ENCODE measurements at regions not wholly inside any gene's neighbourhood (a gene's known extent, or its start where the extent isn't known, plus 50 kb on each side); places are given as distances from the start of the nearest gene placed in this dataset.

DNA sequence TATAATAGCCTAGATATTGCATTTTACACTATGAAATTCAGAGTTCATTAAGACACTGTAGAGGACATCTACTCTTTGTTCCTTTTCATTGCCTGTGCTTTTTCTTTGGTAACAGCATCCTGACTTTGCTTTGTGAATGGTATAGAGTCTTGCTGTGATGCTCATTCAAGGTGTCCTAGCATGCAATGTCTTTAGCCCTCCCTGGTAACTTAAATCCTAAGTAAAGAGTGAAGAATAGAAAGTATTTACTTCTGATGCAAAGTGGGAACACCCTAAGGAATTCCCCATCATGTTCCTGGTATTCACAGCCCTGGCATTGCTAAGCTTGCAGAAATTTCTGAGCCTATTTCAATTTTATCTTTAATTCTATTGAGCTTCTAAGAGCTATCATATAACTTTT, 400.1 kb downstream of the FAT4 start:
- Histone ChIP-seq H3K27me3 (ENCODE audit: control insufficient read depth in 4 of 4, insufficient read depth in 4 of 4, low read length in 3 of 4) (no peaks in the 10 kb centered on the region), H3K27ac (ENCODE audit: low read depth in 1 of 2, low read length in 2 of 2) (no peak overlapping the region), H3K4me3 (ENCODE audit: low read depth in 1 of 3, low read length in 3 of 3) (no peak overlapping the region), H3K9me3 (ENCODE audit: control insufficient read depth in 4 of 4, low read length in 3 of 4) (no peaks in the 10 kb centered on the region), H3K4me1 (ENCODE audit: control insufficient read depth in 4 of 4, insufficient read depth in 4 of 4, low read length in 3 of 4) (no peaks in the 10 kb centered on the region), H3K9ac (ENCODE audit: low read depth in 1 of 2, low read length in 2 of 2) (no peak overlapping the region), H3K36me3 (ENCODE audit: control insufficient read depth in 4 of 4, insufficient read depth in 3 of 4, low read depth in 1 of 4, low read length in 3 of 4) (no peaks in the 10 kb centered on the region)
- DNase-seq (ENCODE audit: low spot score): no peak
- TF ChIP-seq EGR1 (IDR thresholded peaks at IDR 0.05; ENCODE audit: low read depth in 2 of 2) (no peak), NR2F2 (IDR thresholded peaks at IDR 0.05) (no peak), HNF4G (IDR thresholded peaks at IDR 0.05) (no peak)

DNA sequence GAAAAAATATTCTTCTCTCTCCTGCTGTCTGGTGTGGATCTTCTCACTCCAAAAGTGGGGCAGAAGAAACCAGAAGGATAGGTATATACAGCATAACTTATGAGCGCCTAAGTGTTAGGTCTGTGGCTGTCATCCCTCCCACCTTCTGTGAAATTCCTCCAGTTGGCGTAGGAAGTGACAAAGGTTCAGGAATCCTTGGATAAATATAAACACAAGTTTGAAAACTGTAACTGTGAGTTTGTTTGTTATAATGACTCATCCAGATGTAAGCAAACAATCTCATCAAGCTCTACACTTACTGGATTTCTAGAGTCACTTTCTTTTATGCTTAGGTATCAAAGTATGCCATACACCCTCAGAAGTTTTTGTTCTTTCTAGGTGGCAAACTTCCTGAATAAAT, 405.2 kb downstream of the FAT4 start:
- Histone ChIP-seq H3K27ac (ENCODE audit: low read depth in 1 of 2, low read length in 2 of 2) (no peak overlapping the region), H3K4me1 (ENCODE audit: control insufficient read depth in 4 of 4, insufficient read depth in 4 of 4, low read length in 3 of 4) (no peaks in the 10 kb centered on the region), H3K36me3 (ENCODE audit: control insufficient read depth in 4 of 4, insufficient read depth in 3 of 4, low read depth in 1 of 4, low read length in 3 of 4) (no peaks in the 10 kb centered on the region), H3K4me3 (ENCODE audit: low read depth in 1 of 3, low read length in 3 of 3) (no peak overlapping the region), H3K27me3 (ENCODE audit: control insufficient read depth in 4 of 4, insufficient read depth in 4 of 4, low read length in 3 of 4) (no peaks in the 10 kb centered on the region), H3K9me3 (ENCODE audit: control insufficient read depth in 4 of 4, low read length in 3 of 4) (no peaks in the 10 kb centered on the region), H3K9ac (ENCODE audit: low read depth in 1 of 2, low read length in 2 of 2) (no peak overlapping the region)
- no peak for DNase-seq (ENCODE audit: low spot score)
- whole genome bisulfite sequencing: 52% methylated on average over 2 of the region's 2 CpGs
- TF ChIP-seq JUND (IDR thresholded peaks at IDR 0.05) (peak in 1 of 2 donors; percentile 68), HNF4A (conservative IDR thresholded peaks at IDR 0.05) (peak; percentile 17 to 19), FOXA2 (IDR thresholded peaks at IDR 0.05) (no peak), SP1 (IDR thresholded peaks at IDR 0.05) (no peak), RAD21 (IDR thresholded peaks at IDR 0.05) (peak in 1 of 2 donors; percentile 6)
- TF ChIP-seq, protein P1, sequence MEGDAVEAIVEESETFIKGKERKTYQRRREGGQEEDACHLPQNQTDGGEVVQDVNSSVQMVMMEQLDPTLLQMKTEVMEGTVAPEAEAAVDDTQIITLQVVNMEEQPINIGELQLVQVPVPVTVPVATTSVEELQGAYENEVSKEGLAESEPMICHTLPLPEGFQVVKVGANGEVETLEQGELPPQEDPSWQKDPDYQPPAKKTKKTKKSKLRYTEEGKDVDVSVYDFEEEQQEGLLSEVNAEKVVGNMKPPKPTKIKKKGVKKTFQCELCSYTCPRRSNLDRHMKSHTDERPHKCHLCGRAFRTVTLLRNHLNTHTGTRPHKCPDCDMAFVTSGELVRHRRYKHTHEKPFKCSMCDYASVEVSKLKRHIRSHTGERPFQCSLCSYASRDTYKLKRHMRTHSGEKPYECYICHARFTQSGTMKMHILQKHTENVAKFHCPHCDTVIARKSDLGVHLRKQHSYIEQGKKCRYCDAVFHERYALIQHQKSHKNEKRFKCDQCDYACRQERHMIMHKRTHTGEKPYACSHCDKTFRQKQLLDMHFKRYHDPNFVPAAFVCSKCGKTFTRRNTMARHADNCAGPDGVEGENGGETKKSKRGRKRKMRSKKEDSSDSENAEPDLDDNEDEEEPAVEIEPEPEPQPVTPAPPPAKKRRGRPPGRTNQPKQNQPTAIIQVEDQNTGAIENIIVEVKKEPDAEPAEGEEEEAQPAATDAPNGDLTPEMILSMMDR (IDR thresholded peaks at IDR 0.05; ENCODE audit: low read depth, low read length, missing input control): no peak
- TF ChIP-seq, protein P2, sequence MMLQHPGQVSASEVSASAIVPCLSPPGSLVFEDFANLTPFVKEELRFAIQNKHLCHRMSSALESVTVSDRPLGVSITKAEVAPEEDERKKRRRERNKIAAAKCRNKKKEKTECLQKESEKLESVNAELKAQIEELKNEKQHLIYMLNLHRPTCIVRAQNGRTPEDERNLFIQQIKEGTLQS (IDR thresholded peaks at IDR 0.05): peak; percentile 41

DNA sequence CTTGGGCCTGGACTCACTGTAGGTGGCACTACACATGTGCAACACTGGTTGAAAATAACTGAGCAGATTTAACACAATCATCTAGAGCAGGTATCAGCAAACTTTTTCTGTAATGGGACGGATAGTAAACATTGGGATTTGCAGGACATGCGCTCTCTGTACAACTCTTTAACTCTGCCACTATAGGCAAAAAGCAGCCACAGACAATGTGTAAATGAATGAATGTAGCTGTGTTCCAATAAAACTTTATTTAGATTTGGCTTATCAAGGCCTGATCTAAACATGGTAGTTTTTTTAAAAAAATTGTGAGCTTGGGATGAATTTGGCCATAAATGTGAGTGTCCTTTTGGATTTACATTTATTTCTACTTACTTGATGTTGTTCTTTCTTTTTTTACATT, 407.3 kb downstream of the FAT4 start:
- 99% methylated on average over 2 of the region's 2 CpGs for WGBS
- H3K9ac ChIP-seq (ENCODE audit: low read depth in 1 of 2, low read length in 2 of 2): no peak overlapping the region
- DNase-seq (ENCODE audit: low spot score): no peak

More for the DNA sequence above, 407.3 kb downstream of the FAT4 start:
- Histone ChIP-seq H3K27ac (ENCODE audit: low read depth in 1 of 2, low read length in 2 of 2) (no peak overlapping the region), H3K4me1 (ENCODE audit: control insufficient read depth in 4 of 4, insufficient read depth in 4 of 4, low read length in 3 of 4) (no peaks in the 10 kb centered on the region), H3K4me3 (ENCODE audit: low read depth in 1 of 3, low read length in 3 of 3) (no peak overlapping the region), H3K36me3 (ENCODE audit: control insufficient read depth in 4 of 4, insufficient read depth in 3 of 4, low read depth in 1 of 4, low read length in 3 of 4) (no peaks in the 10 kb centered on the region), H3K27me3 (ENCODE audit: control insufficient read depth in 4 of 4, insufficient read depth in 4 of 4, low read length in 3 of 4) (no peaks in the 10 kb centered on the region), H3K9me3 (ENCODE audit: control insufficient read depth in 4 of 4, low read length in 3 of 4) (no peaks in the 10 kb centered on the region)
- TF ChIP-seq FOXA1 (IDR thresholded peaks at IDR 0.05) (no peak), JUND (IDR thresholded peaks at IDR 0.05) (no peak), REST (IDR thresholded peaks at IDR 0.05) (no peak), NR2F2 (IDR thresholded peaks at IDR 0.05) (no peak), TAF1 (conservative IDR thresholded peaks at IDR 0.05) (no peak), HNF4A (conservative IDR thresholded peaks at IDR 0.05) (no peak), GABPA (IDR thresholded peaks at IDR 0.05 in 1 of 2, conservative IDR thresholded peaks at IDR 0.05 in 1 of 2) (no peak), MAX (IDR thresholded peaks at IDR 0.05) (no peak), EGR1 (IDR thresholded peaks at IDR 0.05; ENCODE audit: low read depth in 2 of 2) (no peak), RXRA (IDR thresholded peaks at IDR 0.05) (no peak), RAD21 (IDR thresholded peaks at IDR 0.05) (no peak), SP1 (IDR thresholded peaks at IDR 0.05) (no peak), YY1 (IDR thresholded peaks at IDR 0.05) (no peak), FOXA2 (IDR thresholded peaks at IDR 0.05) (no peak)
- TF ChIP-seq, protein P3, sequence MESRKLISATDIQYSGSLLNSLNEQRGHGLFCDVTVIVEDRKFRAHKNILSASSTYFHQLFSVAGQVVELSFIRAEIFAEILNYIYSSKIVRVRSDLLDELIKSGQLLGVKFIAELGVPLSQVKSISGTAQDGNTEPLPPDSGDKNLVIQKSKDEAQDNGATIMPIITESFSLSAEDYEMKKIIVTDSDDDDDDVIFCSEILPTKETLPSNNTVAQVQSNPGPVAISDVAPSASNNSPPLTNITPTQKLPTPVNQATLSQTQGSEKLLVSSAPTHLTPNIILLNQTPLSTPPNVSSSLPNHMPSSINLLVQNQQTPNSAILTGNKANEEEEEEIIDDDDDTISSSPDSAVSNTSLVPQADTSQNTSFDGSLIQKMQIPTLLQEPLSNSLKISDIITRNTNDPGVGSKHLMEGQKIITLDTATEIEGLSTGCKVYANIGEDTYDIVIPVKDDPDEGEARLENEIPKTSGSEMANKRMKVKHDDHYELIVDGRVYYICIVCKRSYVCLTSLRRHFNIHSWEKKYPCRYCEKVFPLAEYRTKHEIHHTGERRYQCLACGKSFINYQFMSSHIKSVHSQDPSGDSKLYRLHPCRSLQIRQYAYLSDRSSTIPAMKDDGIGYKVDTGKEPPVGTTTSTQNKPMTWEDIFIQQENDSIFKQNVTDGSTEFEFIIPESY (IDR thresholded peaks at IDR 0.05): no peak
- TF ChIP-seq, protein P1 (IDR thresholded peaks at IDR 0.05; ENCODE audit: low read depth, low read length, missing input control): no peak
- TF ChIP-seq, protein P2 (IDR thresholded peaks at IDR 0.05): no peak
